ENCODE measurements at regions not wholly inside any gene's neighbourhood (a gene's known extent, or its start where the extent isn't known, plus 50 kb on each side); places are given as distances from the start of the nearest gene placed in this dataset.

GRCh38 chr10:29146311-29147100 is 142.4 kb upstream of the LYZL1 start:
- TF ChIP-seq, protein P1, sequence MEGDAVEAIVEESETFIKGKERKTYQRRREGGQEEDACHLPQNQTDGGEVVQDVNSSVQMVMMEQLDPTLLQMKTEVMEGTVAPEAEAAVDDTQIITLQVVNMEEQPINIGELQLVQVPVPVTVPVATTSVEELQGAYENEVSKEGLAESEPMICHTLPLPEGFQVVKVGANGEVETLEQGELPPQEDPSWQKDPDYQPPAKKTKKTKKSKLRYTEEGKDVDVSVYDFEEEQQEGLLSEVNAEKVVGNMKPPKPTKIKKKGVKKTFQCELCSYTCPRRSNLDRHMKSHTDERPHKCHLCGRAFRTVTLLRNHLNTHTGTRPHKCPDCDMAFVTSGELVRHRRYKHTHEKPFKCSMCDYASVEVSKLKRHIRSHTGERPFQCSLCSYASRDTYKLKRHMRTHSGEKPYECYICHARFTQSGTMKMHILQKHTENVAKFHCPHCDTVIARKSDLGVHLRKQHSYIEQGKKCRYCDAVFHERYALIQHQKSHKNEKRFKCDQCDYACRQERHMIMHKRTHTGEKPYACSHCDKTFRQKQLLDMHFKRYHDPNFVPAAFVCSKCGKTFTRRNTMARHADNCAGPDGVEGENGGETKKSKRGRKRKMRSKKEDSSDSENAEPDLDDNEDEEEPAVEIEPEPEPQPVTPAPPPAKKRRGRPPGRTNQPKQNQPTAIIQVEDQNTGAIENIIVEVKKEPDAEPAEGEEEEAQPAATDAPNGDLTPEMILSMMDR (IDR thresholded peaks at IDR 0.05), result no peak
- no peak for TF ChIP-seq POLR2A (IDR thresholded peaks at IDR 0.05)

Data from esophagus squamous epithelium (tissue), 4 donors.